GM23338 (cell line): ENCODE measurements at regions not wholly inside any gene's neighbourhood (a gene's known extent, or its start where the extent isn't known, plus 50 kb on each side); places are given as distances from the start of the nearest gene placed in this dataset.
A peak's percentile ranks its signal among the peaks of the same experiment; 100 is the strongest.

Experiments used
- ATAC-seq: fragments of 200-7000 bp; cut with Tn5 transposase; 3 replicates; pipeline ENCODE4 v1.9.1; 2020
- DNase-seq: peaks from one replicate; pipeline ENCODE4 v3.0.0-alpha.2; 2015; ENCODE audit warnings: low spot score
- H2AFZ ChIP-seq: fragments of 200-600 bp; sonication (generic); 2 replicates; pipeline ENCODE4 v1.8.0; 2016; ENCODE audit warnings: antibody characterized with exemption, mild to moderate bottlenecking, moderate library complexity
- H3F3A ChIP-seq: fragments of 200-600 bp; sonication (generic); replicated peaks from 2 replicates; pipeline ENCODE4 v1.8.0; 2017; ENCODE audit warnings: antibody characterized with exemption, mixed run types, low read depth
- H3K27ac ChIP-seq: fragments of 200-600 bp; sonication (generic); 2 replicates; pipeline ENCODE4 v1.6.1; 2016; ENCODE audit warnings: low read depth
- H3K27me3 ChIP-seq: fragments of 200-600 bp; sonication (generic); 2 replicates; pipeline ENCODE4 v1.8.0; 2016; ENCODE audit warnings: mild to moderate bottlenecking, mixed run types, moderate library complexity; ENCODE audit not compliant: insufficient read depth
- H3K36me3 ChIP-seq: fragments of 200-600 bp; sonication (generic); 2 replicates; pipeline ENCODE4 v1.8.0; 2016; ENCODE audit warnings: mild to moderate bottlenecking; ENCODE audit not compliant: insufficient read depth
- H3K4me1 ChIP-seq: fragments of 200-600 bp; sonication (generic); 2 replicates; pipeline ENCODE4 v1.8.0; 2016; ENCODE audit warnings: mild to moderate bottlenecking, moderate library complexity; ENCODE audit not compliant: insufficient read depth
- H3K4me2 ChIP-seq: fragments of 200-600 bp; sonication (generic); 2 replicates; pipeline ENCODE4 v1.7.1; 2017; ENCODE audit warnings: mixed run types
- H3K4me3 ChIP-seq: fragments of 200-600 bp; sonication (generic); 2 replicates; pipeline ENCODE4 v1.6.1; 2016; ENCODE audit warnings: mixed run types
- H3K79me2 ChIP-seq: fragments of 200-600 bp; sonication (generic); replicated peaks from 2 replicates; pipeline ENCODE4 v1.8.0; 2017; ENCODE audit warnings: mild to moderate bottlenecking; ENCODE audit not compliant: insufficient read depth
- H3K9me2 ChIP-seq: fragments of 200-600 bp; sonication (generic); 2 replicates; pipeline ENCODE4 v1.8.0; 2017; ENCODE audit not compliant: insufficient read depth
- H4K20me1 ChIP-seq: fragments of 200-600 bp; sonication (generic); replicated peaks from 2 replicates; pipeline ENCODE4 v1.8.0; 2017; ENCODE audit warnings: mild to moderate bottlenecking; ENCODE audit not compliant: insufficient read depth
- H3K27ac Mint-ChIP-seq: 2 replicates; pipeline ENCODE4 v1.8.0; 2020; ENCODE audit warnings: inconsistent platforms, mild to moderate bottlenecking, moderate library complexity, mixed read lengths
- H3K27me3 Mint-ChIP-seq: 3 replicates; pipeline ENCODE4 v1.8.0; 2022; ENCODE audit warnings: low read depth, mild to moderate bottlenecking, moderate library complexity, mixed read lengths, inconsistent platforms; ENCODE audit not compliant: insufficient read depth, poor library complexity
- H3K36me3 Mint-ChIP-seq: 3 replicates; pipeline ENCODE4 v1.8.0; 2021; ENCODE audit warnings: low read depth, mild to moderate bottlenecking, inconsistent platforms, moderate library complexity, mixed read lengths
- H3K4me1 Mint-ChIP-seq: 3 replicates; pipeline ENCODE4 v1.8.0; 2020; ENCODE audit warnings: mild to moderate bottlenecking, inconsistent platforms, mixed read lengths
- H3K4me3 Mint-ChIP-seq: 3 replicates; pipeline ENCODE4 v1.8.0; 2021; ENCODE audit warnings: moderate library complexity, mild to moderate bottlenecking, inconsistent platforms, mixed read lengths
- H3K9me3 Mint-ChIP-seq: 3 replicates; pipeline ENCODE4 v1.8.0; 2020; ENCODE audit warnings: moderate library complexity, mild to moderate bottlenecking, inconsistent platforms, mixed read lengths
- CREB1 ChIP-seq: fragments of 250-450 bp; sonication (Bioruptor Pico); IDR thresholded peaks from 2 replicates; pipeline ENCODE4 v1.5.0; 2020; ENCODE audit warnings: low read depth, mild to moderate bottlenecking, moderate library complexity
- CTCF ChIP-seq, 2 experiments: fragments of 200-600 bp in 1 of 2; sonication (generic) in 1 of 2; conservative IDR thresholded peaks; 2 replicates each; pipeline versions ENCODE4 v1.5.1 to v1.6.1; 2016 to 2017; ENCODE audit warnings: antibody characterized with exemption in 2 of 2, low read depth in 2 of 2, mild to moderate bottlenecking in 2 of 2, moderate library complexity in 1 of 2
- ETS1 ChIP-seq: IDR thresholded peaks from 2 replicates; pipeline ENCODE4 v1.6.1; 2016; ENCODE audit warnings: antibody characterized with exemption
- EZH2 ChIP-seq: fragments of 200-600 bp; sonication (generic); IDR thresholded peaks from one replicate; pipeline ENCODE4 v1.8.0; 2017; ENCODE audit warnings: antibody characterized with exemption, mild to moderate bottlenecking, low read depth; ENCODE audit not compliant: unreplicated experiment
- EZH2phosphoT487 ChIP-seq: fragments of 200-600 bp; sonication (generic); IDR thresholded peaks from one replicate; pipeline ENCODE4 v1.8.1; 2018; ENCODE audit warnings: antibody characterized with exemption; ENCODE audit not compliant: unreplicated experiment
- JUNB ChIP-seq: IDR thresholded peaks from one replicate; pipeline ENCODE4 v1.6.1; 2016; ENCODE audit warnings: antibody characterized with exemption; ENCODE audit not compliant: unreplicated experiment
- NANOG ChIP-seq: IDR thresholded peaks from 2 replicates; pipeline ENCODE4 v1.6.1; 2016; ENCODE audit warnings: antibody characterized with exemption, borderline replicate concordance
- POLR2AphosphoS5 ChIP-seq: IDR thresholded peaks from 2 replicates; pipeline ENCODE4 v1.6.1; 2016; ENCODE audit warnings: antibody characterized with exemption, low read depth
- REST ChIP-seq: IDR thresholded peaks from one replicate; pipeline ENCODE4 v1.6.1; 2018; ENCODE audit warnings: antibody characterized with exemption; ENCODE audit not compliant: unreplicated experiment
- ZNF114 ChIP-seq: fragments of 250-450 bp; sonication (Bioruptor Pico); IDR thresholded peaks from 2 replicates; pipeline ENCODE4 v1.5.0; 2020; ENCODE audit warnings: mild to moderate bottlenecking, moderate library complexity
- ZNF331 ChIP-seq: fragments of 250-450 bp; sonication (Bioruptor Pico); IDR thresholded peaks from 2 replicates; pipeline ENCODE4 v1.5.0; 2020; ENCODE audit warnings: low read depth, mild to moderate bottlenecking, moderate library complexity
- ZNF462 ChIP-seq: fragments of 250-450 bp; sonication (Bioruptor Pico); IDR thresholded peaks from 2 replicates; pipeline ENCODE4 v1.5.0; 2020; ENCODE audit warnings: mild to moderate bottlenecking, moderate library complexity

- no peak overlapping the region for H3K4me3 Mint-ChIP-seq
- H3K27me3 Mint-ChIP-seq: peaks cover 4% of the 10 kb centered on the region
- Histone ChIP-seq H3K4me2 (no peak overlapping the region), H2AFZ (peak overlapping the region; percentile 23; the same call in 1 of the 2 replicates), H3K27me3 (no peaks in the 10 kb centered on the region), H3K27ac (no peak overlapping the region), H3K9me2 (peaks cover 3% of the 10 kb centered on the region; the same call in 1 of the 2 replicates), H3K36me3 (no peaks in the 10 kb centered on the region), H3K79me2 (no peaks in the 10 kb centered on the region), H3K4me1 (no peaks in the 10 kb centered on the region), H3F3A (no peaks in the 10 kb centered on the region), H4K20me1 (no peaks in the 10 kb centered on the region), H3K4me3 (no peak overlapping the region)
- peaks cover 3% of the 10 kb centered on the region; the same call in 2 of the 3 replicates for H3K9me3 Mint-ChIP-seq
- H3K27ac Mint-ChIP-seq: no peak overlapping the region
- TF ChIP-seq ZNF331: no peak
- TF ChIP-seq EZH2: no peak
- no peak for TF ChIP-seq REST
- no peak for TF ChIP-seq CREB1
- TF ChIP-seq EZH2phosphoT487: no peak
- TF ChIP-seq ZNF114 (CRISPR knock-in tag): no peak
- no peak for TF ChIP-seq POLR2AphosphoS5
- no peak for TF ChIP-seq NANOG
- no peak for TF ChIP-seq ZNF462 (CRISPR knock-in tag)
- TF ChIP-seq CTCF (conservative IDR thresholded peaks at IDR 0.05; ENCODE audit: low read depth in 2 of 2): no peak
- no peak for TF ChIP-seq ETS1
- no peak for TF ChIP-seq JUNB
- ATAC-seq: no peak
- H3K4me1 Mint-ChIP-seq: peaks cover 11% of the 10 kb centered on the region
- no peaks in the 10 kb centered on the region for H3K36me3 Mint-ChIP-seq
- DNase-seq: no peak
These were observed 320.4 kb downstream of the TLE3 start for GRCh38 chr15:69777356-69777755.
